ENCODE measurements at regions not wholly inside any gene's neighbourhood (a gene's known extent, or its start where the extent isn't known, plus 50 kb on each side); places are given as distances from the start of the nearest gene placed in this dataset.

- H3K4me1 Mint-ChIP-seq = peaks cover 58% of the 10 kb centered on the region
- H3K4me3 Mint-ChIP-seq = no peak overlapping the region
- H3K27me3 Mint-ChIP-seq = no peaks in the 10 kb centered on the region
- peaks cover 3% of the 10 kb centered on the region for H3K9me3 Mint-ChIP-seq
- no peaks in the 10 kb centered on the region for H3K36me3 Mint-ChIP-seq
- H3K27ac Mint-ChIP-seq = peak overlapping the region; percentile 83
- no peak for ATAC-seq
Measured at GRCh38 chr5:56588131-56588487, 227.2 kb upstream of the MAP3K1 start.

- no peak for ATAC-seq
- Mint-ChIP-seq H3K4me1 (peaks cover 52% of the 10 kb centered on the region), H3K4me3 (no peak overlapping the region), H3K27me3 (no peaks in the 10 kb centered on the region), H3K27ac (peak overlapping the region; percentile 83), H3K9me3 (peaks cover 3% of the 10 kb centered on the region), H3K36me3 (no peaks in the 10 kb centered on the region)
Measured at GRCh38 chr5:56587381-56588130, 227.8 kb upstream of the MAP3K1 start.

- no peaks in the 10 kb centered on the region for H3K27me3 Mint-ChIP-seq
- no peak for ATAC-seq
- H3K4me1 Mint-ChIP-seq = peaks cover 47% of the 10 kb centered on the region
- H3K4me3 Mint-ChIP-seq = no peak overlapping the region
- H3K36me3 Mint-ChIP-seq = no peaks in the 10 kb centered on the region
- H3K27ac Mint-ChIP-seq = peak overlapping the region; percentile 15
- peaks cover 3% of the 10 kb centered on the region for H3K9me3 Mint-ChIP-seq
Measured at GRCh38 chr5:56585999-56586691, 229.2 kb upstream of the MAP3K1 start.

- peaks cover 54% of the 10 kb centered on the region for H3K4me1 Mint-ChIP-seq
- H3K9me3 Mint-ChIP-seq = peaks cover 3% of the 10 kb centered on the region
- H3K4me3 Mint-ChIP-seq = no peak overlapping the region
- no peak for ATAC-seq
- H3K36me3 Mint-ChIP-seq = no peaks in the 10 kb centered on the region
- no peaks in the 10 kb centered on the region for H3K27me3 Mint-ChIP-seq
- H3K27ac Mint-ChIP-seq = peak overlapping the region; percentile 15
Measured at GRCh38 chr5:56585461-56585860, 229.9 kb upstream of the MAP3K1 start.

GRCh38 chr5:56581426-56581825, 233.9 kb upstream of the MAP3K1 start:
- Mint-ChIP-seq H3K4me3 (no peak overlapping the region), H3K36me3 (no peaks in the 10 kb centered on the region), H3K4me1 (peaks cover 27% of the 10 kb centered on the region), H3K27me3 (no peaks in the 10 kb centered on the region), H3K9me3 (peaks cover 3% of the 10 kb centered on the region), H3K27ac (no peak overlapping the region)
- no peak for ATAC-seq

GRCh38 chr5:56580864-56581263, 234.5 kb upstream of the MAP3K1 start:
- Mint-ChIP-seq H3K27me3 (no peaks in the 10 kb centered on the region), H3K4me1 (peaks cover 24% of the 10 kb centered on the region), H3K4me3 (no peak overlapping the region), H3K27ac (peak overlapping the region; percentile 33), H3K36me3 (no peaks in the 10 kb centered on the region), H3K9me3 (peaks cover 3% of the 10 kb centered on the region)
- ATAC-seq = no peak

- Mint-ChIP-seq H3K27me3 (no peaks in the 10 kb centered on the region), H3K27ac (no peak overlapping the region), H3K9me3 (peaks cover 3% of the 10 kb centered on the region), H3K4me1 (peaks cover 22% of the 10 kb centered on the region), H3K4me3 (no peak overlapping the region), H3K36me3 (no peaks in the 10 kb centered on the region)
- peak; percentile 67 for ATAC-seq
Measured at GRCh38 chr5:56575821-56576220, 239.5 kb upstream of the MAP3K1 start.

GRCh38 chr5:56574778-56575177, 240.6 kb upstream of the MAP3K1 start:
- Mint-ChIP-seq H3K9me3 (peaks cover 3% of the 10 kb centered on the region), H3K27me3 (no peaks in the 10 kb centered on the region), H3K4me1 (peaks cover 14% of the 10 kb centered on the region), H3K27ac (no peak overlapping the region), H3K36me3 (no peaks in the 10 kb centered on the region), H3K4me3 (no peak overlapping the region)
- no peak for ATAC-seq

- Mint-ChIP-seq H3K27me3 (no peaks in the 10 kb centered on the region), H3K9me3 (peaks cover 3% of the 10 kb centered on the region), H3K27ac (no peak overlapping the region), H3K4me3 (no peak overlapping the region), H3K36me3 (no peaks in the 10 kb centered on the region), H3K4me1 (peaks cover 44% of the 10 kb centered on the region)
- ATAC-seq = no peak
Measured at GRCh38 chr5:56569566-56569965, 245.8 kb upstream of the MAP3K1 start.

GRCh38 chr5:56569076-56569475, 246.3 kb upstream of the MAP3K1 start:
- peaks cover 3% of the 10 kb centered on the region for H3K9me3 Mint-ChIP-seq
- no peak overlapping the region for H3K27ac Mint-ChIP-seq
- no peak overlapping the region for H3K4me3 Mint-ChIP-seq
- no peaks in the 10 kb centered on the region for H3K36me3 Mint-ChIP-seq
- H3K4me1 Mint-ChIP-seq = peaks cover 42% of the 10 kb centered on the region
- no peaks in the 10 kb centered on the region for H3K27me3 Mint-ChIP-seq
- ATAC-seq = no peak

GRCh38 chr5:56567278-56567677, 248.1 kb upstream of the MAP3K1 start:
- no peaks in the 10 kb centered on the region for H3K27me3 Mint-ChIP-seq

GRCh38 chr5:56566374-56567249, 248.7 kb upstream of the MAP3K1 start:
- H3K4me3 Mint-ChIP-seq = no peak overlapping the region
- peak overlapping the region; percentile 2 for H3K27ac Mint-ChIP-seq
- H3K36me3 Mint-ChIP-seq = no peaks in the 10 kb centered on the region
- no peak for ATAC-seq
- peaks cover 39% of the 10 kb centered on the region for H3K4me1 Mint-ChIP-seq
- H3K9me3 Mint-ChIP-seq = no peaks in the 10 kb centered on the region
- no peaks in the 10 kb centered on the region for H3K27me3 Mint-ChIP-seq

More at GRCh38 chr5:56567278-56567677, 248.1 kb upstream of the MAP3K1 start:
- Mint-ChIP-seq H3K27ac (no peak overlapping the region), H3K36me3 (no peaks in the 10 kb centered on the region), H3K9me3 (no peaks in the 10 kb centered on the region), H3K4me3 (no peak overlapping the region), H3K4me1 (peaks cover 39% of the 10 kb centered on the region)
- no peak for ATAC-seq

- Mint-ChIP-seq H3K36me3 (no peaks in the 10 kb centered on the region), H3K9me3 (no peaks in the 10 kb centered on the region), H3K27me3 (no peaks in the 10 kb centered on the region), H3K4me1 (peaks cover 39% of the 10 kb centered on the region), H3K4me3 (no peak overlapping the region), H3K27ac (peak overlapping the region; percentile 2)
- peak; percentile 97 for ATAC-seq
Measured at GRCh38 chr5:56565644-56566043, 249.7 kb upstream of the MAP3K1 start.

- H3K27me3 Mint-ChIP-seq = no peaks in the 10 kb centered on the region
- H3K27ac Mint-ChIP-seq = peak overlapping the region; percentile 2
Measured at GRCh38 chr5:56565283-56565615, 250.1 kb upstream of the MAP3K1 start.

GRCh38 chr5:56564541-56565282, 250.6 kb upstream of the MAP3K1 start:
- Mint-ChIP-seq H3K27ac (peak overlapping the region; percentile 2), H3K4me1 (peaks cover 39% of the 10 kb centered on the region), H3K36me3 (no peaks in the 10 kb centered on the region), H3K27me3 (no peaks in the 10 kb centered on the region), H3K9me3 (no peaks in the 10 kb centered on the region), H3K4me3 (no peak overlapping the region)
- ATAC-seq = no peak

More at GRCh38 chr5:56565283-56565615, 250.1 kb upstream of the MAP3K1 start:
- Mint-ChIP-seq H3K4me3 (no peak overlapping the region), H3K4me1 (peaks cover 39% of the 10 kb centered on the region), H3K9me3 (no peaks in the 10 kb centered on the region), H3K36me3 (no peaks in the 10 kb centered on the region)
- no peak for ATAC-seq

Measured in stimulated activated memory B cell treated with anti-CD40 and anti-IgM and Interleukin-4, amounts not matched to agents 10 μg/mL and 1 μg/mL and 100 μg/mL, for 72 hours (primary cell).